ENCODE measurements at regions not wholly inside any gene's neighbourhood (a gene's known extent, or its start where the extent isn't known, plus 50 kb on each side); places are given as distances from the start of the nearest gene placed in this dataset.

- DNase-seq, result no peak
- Histone ChIP-seq H3K27me3 (no peaks in the 10 kb centered on the region), H3K36me3 (no peaks in the 10 kb centered on the region), H3K9me3 (peaks cover 17 to 21% of the 10 kb centered on the region in 2 donors), H3K4me1 (peaks cover 0 to 6% (median 0%) of the 10 kb centered on the region in 4 donors), H3K4me3 (no peak overlapping the region), H3K27ac (no peak overlapping the region)
- 87 to 98% methylated on average over 4 of the region's 4 CpGs for WGBS, 2 donors (ENCODE audit: low coverage in 1 of 2)
- intact Hi-C loops (cut with DNase I; ENCODE audit: low total_unique reads) (no loop called here), in situ Hi-C loops (cut with MboI; ENCODE audit: low pct_ligation_motif_present in 1 of 4, low pct_unique_long_range_greater_than_20kb in 1 of 4, low sequenced_read_pairs in 3 of 4) (no loop called here)
- no peak for TF ChIP-seq POLR2A (IDR thresholded peaks at IDR 0.05)
- TF ChIP-seq, protein P1, sequence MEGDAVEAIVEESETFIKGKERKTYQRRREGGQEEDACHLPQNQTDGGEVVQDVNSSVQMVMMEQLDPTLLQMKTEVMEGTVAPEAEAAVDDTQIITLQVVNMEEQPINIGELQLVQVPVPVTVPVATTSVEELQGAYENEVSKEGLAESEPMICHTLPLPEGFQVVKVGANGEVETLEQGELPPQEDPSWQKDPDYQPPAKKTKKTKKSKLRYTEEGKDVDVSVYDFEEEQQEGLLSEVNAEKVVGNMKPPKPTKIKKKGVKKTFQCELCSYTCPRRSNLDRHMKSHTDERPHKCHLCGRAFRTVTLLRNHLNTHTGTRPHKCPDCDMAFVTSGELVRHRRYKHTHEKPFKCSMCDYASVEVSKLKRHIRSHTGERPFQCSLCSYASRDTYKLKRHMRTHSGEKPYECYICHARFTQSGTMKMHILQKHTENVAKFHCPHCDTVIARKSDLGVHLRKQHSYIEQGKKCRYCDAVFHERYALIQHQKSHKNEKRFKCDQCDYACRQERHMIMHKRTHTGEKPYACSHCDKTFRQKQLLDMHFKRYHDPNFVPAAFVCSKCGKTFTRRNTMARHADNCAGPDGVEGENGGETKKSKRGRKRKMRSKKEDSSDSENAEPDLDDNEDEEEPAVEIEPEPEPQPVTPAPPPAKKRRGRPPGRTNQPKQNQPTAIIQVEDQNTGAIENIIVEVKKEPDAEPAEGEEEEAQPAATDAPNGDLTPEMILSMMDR (IDR thresholded peaks at IDR 0.05), result no peak
- no peak for TF ChIP-seq EP300 (IDR thresholded peaks at IDR 0.05; ENCODE audit: low read depth)
- no peak for TF ChIP-seq POLR2AphosphoS5 (IDR thresholded peaks at IDR 0.05)
Measured at GRCh38 chr15:39051626-39052322, 487.2 kb upstream of the RASGRP1 start.

DNA sequence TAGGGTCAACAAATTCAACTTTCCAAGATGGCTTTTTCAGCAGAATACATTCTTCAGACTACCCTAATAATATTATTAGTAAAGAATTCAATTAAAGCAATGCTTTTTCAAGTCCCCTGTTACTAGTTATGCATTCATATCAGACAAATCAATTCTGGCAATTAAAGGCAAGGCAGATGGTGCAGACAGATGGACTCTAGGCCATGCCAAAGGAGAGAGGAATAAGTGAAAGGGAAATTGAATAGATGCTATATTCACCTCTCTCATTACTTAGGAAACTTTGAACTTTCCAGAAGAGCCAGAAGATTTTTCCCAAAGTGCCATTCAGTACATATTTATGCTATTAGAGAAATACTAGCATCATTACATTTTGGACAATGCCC lies 487.7 kb upstream of the RASGRP1 start:
- no peak overlapping the region for H3K4me3 ChIP-seq
- H3K4me1 ChIP-seq, result peaks cover 0 to 6% (median 0%) of the 10 kb centered on the region in 4 donors
- H3K9me3 ChIP-seq, result peaks cover 17 to 21% of the 10 kb centered on the region in 2 donors
- H3K27me3 ChIP-seq, result no peaks in the 10 kb centered on the region
- no peaks in the 10 kb centered on the region for H3K36me3 ChIP-seq
- in situ Hi-C loops (cut with MboI; ENCODE audit: low pct_ligation_motif_present in 1 of 4, low pct_unique_long_range_greater_than_20kb in 1 of 4, low sequenced_read_pairs in 3 of 4) (no loop called here), intact Hi-C loops (cut with DNase I; ENCODE audit: low total_unique reads) (no loop called here)
- DNase-seq, result no peak
- TF ChIP-seq POLR2A (IDR thresholded peaks at IDR 0.05), result no peak
- TF ChIP-seq EP300 (IDR thresholded peaks at IDR 0.05; ENCODE audit: low read depth), result no peak
- no peak for TF ChIP-seq POLR2AphosphoS5 (IDR thresholded peaks at IDR 0.05)
- TF ChIP-seq, protein P1 (IDR thresholded peaks at IDR 0.05), result no peak
- no peak overlapping the region for H3K27ac ChIP-seq

DNA sequence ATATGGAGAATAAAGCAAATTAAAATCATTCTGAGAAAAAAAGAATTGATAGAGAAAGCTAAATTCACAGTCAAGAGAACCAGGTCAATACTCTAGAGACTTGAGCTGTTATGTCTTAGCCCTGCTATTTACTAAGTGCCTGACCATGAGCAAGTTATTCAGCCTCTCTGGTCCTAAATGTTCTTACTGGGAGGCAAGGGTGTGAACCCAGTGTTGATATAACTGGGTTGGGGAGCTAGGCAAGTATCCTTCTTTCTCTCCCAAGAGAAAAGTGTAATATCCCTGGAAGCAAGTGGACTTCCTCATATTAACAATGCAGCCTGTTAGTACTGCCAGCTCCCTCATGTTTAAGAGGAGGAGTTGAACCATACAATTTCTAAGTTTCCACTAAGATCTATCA lies 488.9 kb upstream of the RASGRP1 start:
- intact Hi-C loops (cut with DNase I; ENCODE audit: low total_unique reads) (no loop called here), in situ Hi-C loops (cut with MboI; ENCODE audit: low pct_ligation_motif_present in 1 of 4, low pct_unique_long_range_greater_than_20kb in 1 of 4, low sequenced_read_pairs in 3 of 4) (no loop called here)
- peaks cover 17 to 18% of the 10 kb centered on the region in 2 donors for H3K9me3 ChIP-seq
- no peak overlapping the region for H3K4me3 ChIP-seq
- no peaks in the 10 kb centered on the region for H3K27me3 ChIP-seq
- TF ChIP-seq, protein P1 (IDR thresholded peaks at IDR 0.05), result no peak
- TF ChIP-seq POLR2AphosphoS5 (IDR thresholded peaks at IDR 0.05) (no peak), POLR2A (IDR thresholded peaks at IDR 0.05) (no peak)
- no peaks in the 10 kb centered on the region for H3K36me3 ChIP-seq
- no peak overlapping the region for H3K27ac ChIP-seq
- DNase-seq, result no peak
- peaks cover 0 to 6% (median 0%) of the 10 kb centered on the region in 4 donors for H3K4me1 ChIP-seq

GRCh38 chr15:39054128-39054732 lies 489.6 kb upstream of the RASGRP1 start:
- in situ Hi-C loops (cut with MboI; ENCODE audit: low pct_ligation_motif_present in 1 of 4, low pct_unique_long_range_greater_than_20kb in 1 of 4, low sequenced_read_pairs in 3 of 4), result no loop called here
- TF ChIP-seq POLR2A (IDR thresholded peaks at IDR 0.05) (no peak), EP300 (IDR thresholded peaks at IDR 0.05; ENCODE audit: low read depth) (no peak), POLR2AphosphoS5 (IDR thresholded peaks at IDR 0.05) (no peak)
- TF ChIP-seq, protein P1 (IDR thresholded peaks at IDR 0.05), result no peak
- Histone ChIP-seq H3K4me3 (no peak overlapping the region), H3K27ac (no peak overlapping the region), H3K27me3 (no peaks in the 10 kb centered on the region), H3K9me3 (peaks cover 10% of the 10 kb centered on the region in 2 donors), H3K4me1 (peaks cover 0 to 6% (median 0%) of the 10 kb centered on the region in 4 donors), H3K36me3 (no peaks in the 10 kb centered on the region)
- no peak for DNase-seq
- intact Hi-C loops (cut with DNase I; ENCODE audit: low total_unique reads), result no loop called here
- WGBS, 2 donors (ENCODE audit: low coverage in 1 of 2), result 64 to 67% methylated on average over 4 to 5 of the region's 5 CpGs

Measured in transverse colon (tissue), 4 donors.